PC-9 (cell line): ENCODE measurements at regions not wholly inside any gene's neighbourhood (a gene's known extent, or its start where the extent isn't known, plus 50 kb on each side); places are given as distances from the start of the nearest gene placed in this dataset.
A peak's percentile ranks its signal among the peaks of the same experiment; 100 is the strongest.

Source experiments
- BruUV-seq: library from RNA; stranded (reverse); fragments of 400-500 nt; replicated peaks from 2 replicates; lab custom pipeline; 2021; lab: Mats Ljungman, UMichigan
- CTCF ChIA-PET: fragments of 300-600 bp; sonication (Branson Sonifier 250); formaldehyde crosslinking; loops from one replicate; lab custom pipeline; 2022; ENCODE audit warnings: antibody characterized with exemption; lab: Charles Lee
- POLR2A ChIA-PET: fragments of 300-600 bp; sonication (Branson Sonifier 250); formaldehyde crosslinking; loops from one replicate; lab custom pipeline; 2022; ENCODE audit warnings: antibody characterized with exemption; ENCODE audit not compliant: unreplicated experiment; lab: Charles Lee
- DNase-seq, 2 experiments: peaks; one replicate each; pipeline versions ENCODE4 v3.0.0 to v3.0.0-alpha.2; 2015 to 2022; ENCODE audit warnings: mixed read lengths in 1 of 2
- H2AFZ ChIP-seq: fragments of 200-600 bp; sonication (generic); 2 replicates; pipeline ENCODE4 v1.8.1; 2017; ENCODE audit warnings: antibody characterized with exemption
- H3F3A ChIP-seq: fragments of 200-600 bp; sonication (generic); 2 replicates; pipeline ENCODE4 v1.8.1; 2017; ENCODE audit warnings: antibody characterized with exemption, mild to moderate bottlenecking, low read depth; ENCODE audit not compliant: insufficient read depth
- H3K27ac ChIP-seq: fragments of 200-600 bp; sonication (generic); 2 replicates; pipeline ENCODE4 v1.6.1; 2016; ENCODE audit warnings: mixed run types
- H3K27me3 ChIP-seq: fragments of 200-600 bp; sonication (generic); 2 replicates; pipeline ENCODE4 v1.6.1; 2016; ENCODE audit warnings: low read depth, mixed run types; ENCODE audit not compliant: insufficient read depth
- H3K36me3 ChIP-seq: fragments of 200-600 bp; sonication (generic); 2 replicates; pipeline ENCODE4 v1.6.1; 2016; ENCODE audit warnings: low read depth, mixed run types
- H3K4me1 ChIP-seq: fragments of 200-600 bp; sonication (generic); replicated peaks from 2 replicates; pipeline ENCODE4 v1.6.1; 2016; ENCODE audit warnings: mixed run types; ENCODE audit not compliant: insufficient read depth
- H3K4me2 ChIP-seq: fragments of 200-600 bp; sonication (generic); 2 replicates; pipeline ENCODE4 v1.6.1; 2017; ENCODE audit warnings: mixed run types
- H3K4me3 ChIP-seq: fragments of 200-600 bp; sonication (generic); 2 replicates; pipeline ENCODE4 v1.6.1; 2016; ENCODE audit warnings: mixed run types
- H3K79me2 ChIP-seq: fragments of 200-600 bp; sonication (generic); 2 replicates; pipeline ENCODE4 v1.6.1; 2017; ENCODE audit warnings: low read depth, mixed run types
- H3K9me2 ChIP-seq: fragments of 200-600 bp; sonication (generic); 2 replicates; pipeline ENCODE4 v1.8.1; 2017; ENCODE audit warnings: mild to moderate bottlenecking; ENCODE audit not compliant: insufficient read depth
- H3K9me3 ChIP-seq: fragments of 200-600 bp; sonication (generic); 2 replicates; pipeline ENCODE4 v1.8.1; 2016; ENCODE audit warnings: low read depth; ENCODE audit not compliant: insufficient read depth
- H4K20me1 ChIP-seq: fragments of 200-600 bp; sonication (generic); 2 replicates; pipeline ENCODE4 v1.8.1; 2017; ENCODE audit not compliant: insufficient read depth
- EZH2 ChIP-seq: fragments of 200-600 bp; sonication (generic); IDR thresholded peaks from 2 replicates; pipeline ENCODE4 v1.8.0; 2017; ENCODE audit warnings: antibody characterized with exemption, low read depth
- intact Hi-C: fragments of 100-400 bp; cut with micrococcal nuclease; formaldehyde crosslinking; loops from one replicate; pipeline ENCODE4 v1.10.0; 2022; ENCODE audit not compliant: unreplicated experiment
- TF ChIP-seq, protein P1 (sequence below): fragments of 200-600 bp; sonication (generic); conservative IDR thresholded peaks from 2 replicates; pipeline ENCODE4 v1.6.1; 2017; ENCODE audit warnings: mixed run types, antibody characterized with exemption, mild to moderate bottlenecking, moderate library complexity

DNA sequence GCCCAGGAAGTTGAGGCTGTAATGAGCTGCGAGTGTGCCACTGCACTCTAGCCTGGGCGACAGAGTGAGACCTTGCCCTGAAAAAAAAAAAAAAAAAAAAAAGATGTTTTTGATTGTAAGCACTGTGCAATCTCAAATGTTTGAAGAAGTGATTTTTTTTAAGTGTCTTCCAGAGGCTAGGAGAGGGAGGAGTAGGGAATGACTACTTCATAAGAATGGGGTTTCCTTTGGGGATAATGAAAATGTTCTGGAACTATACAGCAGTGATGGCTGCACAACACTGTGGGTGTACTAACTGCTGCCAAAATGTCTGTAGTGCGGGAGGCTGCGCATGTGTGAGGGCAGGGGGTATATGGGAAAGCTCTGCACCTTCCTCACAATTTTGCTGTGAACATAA, 83.7 kb downstream of the MCFD2 start:
- no peak overlapping the region for H2AFZ ChIP-seq
- no peaks in the 10 kb centered on the region for H3K4me1 ChIP-seq
- CTCF ChIA-PET, result no interaction called here
- no peaks in the 10 kb centered on the region for H3K36me3 ChIP-seq
- no peaks in the 10 kb centered on the region for H3K27me3 ChIP-seq
- TF ChIP-seq EZH2, result no peak
- TF ChIP-seq, protein P1, sequence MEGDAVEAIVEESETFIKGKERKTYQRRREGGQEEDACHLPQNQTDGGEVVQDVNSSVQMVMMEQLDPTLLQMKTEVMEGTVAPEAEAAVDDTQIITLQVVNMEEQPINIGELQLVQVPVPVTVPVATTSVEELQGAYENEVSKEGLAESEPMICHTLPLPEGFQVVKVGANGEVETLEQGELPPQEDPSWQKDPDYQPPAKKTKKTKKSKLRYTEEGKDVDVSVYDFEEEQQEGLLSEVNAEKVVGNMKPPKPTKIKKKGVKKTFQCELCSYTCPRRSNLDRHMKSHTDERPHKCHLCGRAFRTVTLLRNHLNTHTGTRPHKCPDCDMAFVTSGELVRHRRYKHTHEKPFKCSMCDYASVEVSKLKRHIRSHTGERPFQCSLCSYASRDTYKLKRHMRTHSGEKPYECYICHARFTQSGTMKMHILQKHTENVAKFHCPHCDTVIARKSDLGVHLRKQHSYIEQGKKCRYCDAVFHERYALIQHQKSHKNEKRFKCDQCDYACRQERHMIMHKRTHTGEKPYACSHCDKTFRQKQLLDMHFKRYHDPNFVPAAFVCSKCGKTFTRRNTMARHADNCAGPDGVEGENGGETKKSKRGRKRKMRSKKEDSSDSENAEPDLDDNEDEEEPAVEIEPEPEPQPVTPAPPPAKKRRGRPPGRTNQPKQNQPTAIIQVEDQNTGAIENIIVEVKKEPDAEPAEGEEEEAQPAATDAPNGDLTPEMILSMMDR, result no peak
- no peaks in the 10 kb centered on the region for H3K9me3 ChIP-seq
- intact Hi-C loops, result no loop called here
- no peak overlapping the region for H3K27ac ChIP-seq
- no peaks in the 10 kb centered on the region for H4K20me1 ChIP-seq
- no peaks in the 10 kb centered on the region for H3K9me2 ChIP-seq
- H3K4me2 ChIP-seq, result no peak overlapping the region
- peak in 1 of 2 experiments; percentile 1 for DNase-seq
- no TSS peak for BruUV-seq
- no peak overlapping the region for H3K4me3 ChIP-seq
- no peaks in the 10 kb centered on the region for H3F3A ChIP-seq
- H3K79me2 ChIP-seq, result no peaks in the 10 kb centered on the region
- POLR2A ChIA-PET, result no interaction called here

DNA sequence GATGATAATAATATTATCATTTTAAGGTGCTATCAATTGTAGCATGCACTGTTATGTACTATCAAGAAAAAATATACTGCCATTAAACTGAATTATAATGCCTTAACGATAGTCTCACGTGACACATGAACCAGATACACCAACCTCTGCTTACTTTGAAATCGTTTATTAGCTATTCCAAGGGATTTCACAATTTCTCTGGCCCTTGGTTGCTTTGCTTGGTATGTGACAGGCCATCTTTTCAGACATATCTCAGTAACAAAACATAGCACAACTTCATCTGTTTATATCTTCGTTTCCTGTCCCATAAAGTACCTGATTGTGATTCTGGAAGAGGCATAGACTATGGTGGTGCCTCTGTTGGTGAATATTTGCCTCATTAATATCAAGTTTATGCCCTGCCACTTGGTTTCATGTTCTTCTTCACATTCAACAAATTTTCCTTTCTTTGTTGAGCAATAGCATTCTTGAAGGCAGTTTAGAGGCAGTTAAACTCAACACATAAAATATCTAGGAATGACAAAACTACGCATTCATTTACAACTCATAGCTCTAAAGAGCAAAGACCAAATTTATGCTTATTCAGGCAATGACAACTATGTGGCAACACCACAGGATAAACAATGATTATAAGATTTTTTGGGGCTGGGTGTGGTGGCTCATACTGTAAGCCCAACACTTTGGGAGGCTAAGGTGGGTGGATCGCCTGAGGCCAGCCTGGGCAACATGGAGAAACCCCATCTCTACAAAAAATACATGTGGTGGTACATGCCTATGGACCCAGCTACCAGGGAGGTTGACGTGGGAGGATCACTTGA, 84.3 kb downstream of the MCFD2 start:
- H3K9me3 ChIP-seq, result no peaks in the 10 kb centered on the region
- no TSS peak for BruUV-seq
- ChIA-PET POLR2A (no interaction called here), CTCF (no interaction called here)
- peak in 1 of 2 experiments; percentile 35 for DNase-seq
- no peak overlapping the region for H2AFZ ChIP-seq
- no peaks in the 10 kb centered on the region for H4K20me1 ChIP-seq
- no peaks in the 10 kb centered on the region for H3K27me3 ChIP-seq
- no peak overlapping the region for H3K4me2 ChIP-seq
- H3K36me3 ChIP-seq, result no peaks in the 10 kb centered on the region
- no peaks in the 10 kb centered on the region for H3F3A ChIP-seq
- no peaks in the 10 kb centered on the region for H3K4me1 ChIP-seq
- TF ChIP-seq EZH2, result no peak
- TF ChIP-seq, protein P1, result no peak
- intact Hi-C loops, result no loop called here
- no peaks in the 10 kb centered on the region for H3K9me2 ChIP-seq
- H3K27ac ChIP-seq, result no peak overlapping the region
- no peak overlapping the region for H3K4me3 ChIP-seq
- no peaks in the 10 kb centered on the region for H3K79me2 ChIP-seq

DNA sequence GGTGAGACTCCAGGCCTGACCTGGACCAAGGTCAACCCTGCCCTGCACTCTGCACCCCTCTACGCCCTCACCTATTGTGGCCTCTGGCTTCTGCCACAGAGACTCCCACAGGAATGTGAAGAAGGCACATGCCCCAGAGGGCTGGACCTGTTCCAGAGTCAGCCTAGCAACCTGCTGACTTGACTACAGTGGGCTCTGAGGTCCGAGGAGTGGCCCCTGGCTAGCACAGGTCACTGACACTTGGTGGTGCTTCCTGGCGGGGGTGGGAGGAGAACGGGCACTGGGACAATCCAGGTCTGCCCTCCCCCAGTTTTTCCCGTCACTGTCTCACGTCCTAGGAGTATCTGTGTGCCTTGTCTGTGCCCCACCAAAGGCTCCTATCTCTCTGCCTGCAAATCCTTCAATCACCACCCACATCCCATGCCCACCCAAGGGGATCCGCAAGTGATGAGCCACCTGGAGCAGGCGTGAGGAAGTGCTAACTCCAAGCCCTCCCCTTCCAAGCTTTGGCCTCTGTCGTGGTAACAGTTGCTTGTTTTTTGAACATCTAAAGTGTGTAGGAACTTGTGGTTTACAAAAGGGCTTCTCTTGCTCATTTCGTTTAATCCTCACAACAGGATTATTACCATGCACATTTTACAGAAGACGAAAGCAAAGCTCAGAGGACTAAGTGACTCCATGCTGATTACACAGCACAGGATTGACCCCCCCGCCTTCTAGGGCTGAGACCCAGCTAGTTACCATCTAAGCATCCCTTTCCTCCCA, 86.2 kb downstream of the MCFD2 start:
- TF ChIP-seq, protein P1, result no peak
- no peak for TF ChIP-seq EZH2
- Histone ChIP-seq H3F3A (no peaks in the 10 kb centered on the region), H3K79me2 (no peaks in the 10 kb centered on the region), H3K4me1 (no peaks in the 10 kb centered on the region), H3K9me2 (no peaks in the 10 kb centered on the region), H3K27ac (no peak overlapping the region), H3K27me3 (no peaks in the 10 kb centered on the region), H3K9me3 (no peaks in the 10 kb centered on the region), H3K4me3 (no peak overlapping the region), H4K20me1 (no peaks in the 10 kb centered on the region), H3K4me2 (no peak overlapping the region), H3K36me3 (no peaks in the 10 kb centered on the region), H2AFZ (no peak overlapping the region)
- peak in 1 of 2 experiments; percentile 30 for DNase-seq
- intact Hi-C loops, result no loop called here
- ChIA-PET POLR2A (no interaction called here), CTCF (no interaction called here)
- BruUV-seq, result no TSS peak
